GM12878 (cell line): ENCODE measurements at regions not wholly inside any gene's neighbourhood (a gene's known extent, or its start where the extent isn't known, plus 50 kb on each side); places are given as distances from the start of the nearest gene placed in this dataset.

ENCODE experiments used
- E2F8 ChIP-seq: fragments of 450-650 bp; IDR thresholded peaks from 2 replicates; pipeline ENCODE4 v1.6.1; 2018; ENCODE audit warnings: mild to moderate bottlenecking, low read depth, moderate library complexity; ENCODE audit not compliant: partially characterized antibody
- EGR1 ChIP-seq, 2 experiments: IDR thresholded peaks; 1 replicate in 1 of 2; 2 replicates in 1 of 2; pipeline ENCODE4 v1.6.1; 2011 to 2012; ENCODE audit warnings: low read depth in 2 of 2, low read length in 2 of 2, borderline replicate concordance in 1 of 2, mild to moderate bottlenecking in 1 of 2, moderate library complexity in 1 of 2
- POLR2A ChIP-seq: IDR thresholded peaks from 2 replicates; pipeline ENCODE4 v1.6.1; 2011; ENCODE audit warnings: low read depth, mild to moderate bottlenecking, low read length

- TF ChIP-seq EGR1 (IDR thresholded peaks at IDR 0.05; ENCODE audit: borderline replicate concordance in 1 of 2, low read depth in 2 of 2, low read length in 2 of 2) (no peak), POLR2A (no peak), E2F8 (no peak)
Observed at GRCh38 chr18:60686142-60686541, 313.6 kb upstream of the MC4R start.
